ENCODE measurements at regions not wholly inside any gene's neighbourhood (a gene's known extent, or its start where the extent isn't known, plus 50 kb on each side); places are given as distances from the start of the nearest gene placed in this dataset.
"Not testable (repeated sequence)": the region's sequence is repeated elsewhere in the genome, so short reads cannot be mapped to it uniquely, and the experiment has no call there.

DNA sequence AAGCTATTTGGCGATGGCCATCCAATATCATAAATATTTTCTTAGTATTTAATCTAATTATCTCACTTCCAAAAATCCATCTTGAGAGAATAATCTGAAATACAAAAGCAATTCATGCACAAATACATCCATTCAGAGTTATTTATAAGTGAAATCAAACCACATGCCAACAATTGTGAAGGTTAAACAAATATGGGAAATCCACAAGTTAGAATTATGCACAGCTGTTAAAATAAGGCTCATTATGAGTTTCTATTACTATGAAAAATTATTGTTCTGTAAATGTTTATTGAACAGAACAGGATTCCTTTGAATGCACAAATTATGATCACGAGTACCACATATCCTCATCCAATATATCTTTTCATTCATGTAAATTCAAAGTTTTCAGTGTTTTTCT is 267.7 kb downstream of the PLOD2 start:
- no peak for DNase-seq

DNA sequence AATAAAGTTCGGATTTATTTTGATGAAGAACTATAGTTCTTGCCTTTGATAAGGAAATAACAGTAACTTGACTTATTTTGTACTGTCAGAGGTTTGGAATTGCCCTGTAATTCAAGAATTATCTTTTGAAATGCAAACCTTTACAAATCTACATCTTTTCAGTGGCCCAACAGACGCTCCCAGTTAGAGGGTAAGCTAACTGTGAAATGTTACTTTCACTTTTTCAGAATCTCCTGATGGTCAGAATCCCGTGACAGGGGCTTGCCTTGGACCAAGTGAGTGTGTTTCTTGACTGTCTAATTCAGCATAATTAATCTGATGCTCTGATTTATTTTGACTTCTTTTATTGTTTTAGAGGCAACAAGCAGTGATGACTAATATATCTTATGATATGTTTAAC is 262.5 kb downstream of the PLOD2 start:
- DNase-seq: no peak

DNA sequence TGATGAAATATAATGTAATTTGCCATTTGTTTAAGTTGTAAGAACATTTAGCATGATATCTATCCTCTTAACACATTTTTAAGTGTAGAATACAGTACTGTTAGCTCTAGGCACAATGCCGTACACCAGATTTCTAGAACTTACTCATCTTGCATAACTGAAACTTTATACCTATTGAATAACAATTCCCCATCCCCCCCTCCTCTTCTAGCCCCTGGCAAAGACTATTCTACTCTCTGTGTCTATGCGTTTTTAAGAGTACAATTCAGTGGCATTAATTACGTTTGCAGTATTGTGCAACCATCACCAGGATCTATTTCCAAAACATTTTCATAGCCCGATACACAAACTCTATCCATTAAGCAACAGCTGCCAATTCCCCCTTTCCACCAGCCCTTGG is 261.7 kb downstream of the PLOD2 start:
- DNase-seq: no peak

DNA sequence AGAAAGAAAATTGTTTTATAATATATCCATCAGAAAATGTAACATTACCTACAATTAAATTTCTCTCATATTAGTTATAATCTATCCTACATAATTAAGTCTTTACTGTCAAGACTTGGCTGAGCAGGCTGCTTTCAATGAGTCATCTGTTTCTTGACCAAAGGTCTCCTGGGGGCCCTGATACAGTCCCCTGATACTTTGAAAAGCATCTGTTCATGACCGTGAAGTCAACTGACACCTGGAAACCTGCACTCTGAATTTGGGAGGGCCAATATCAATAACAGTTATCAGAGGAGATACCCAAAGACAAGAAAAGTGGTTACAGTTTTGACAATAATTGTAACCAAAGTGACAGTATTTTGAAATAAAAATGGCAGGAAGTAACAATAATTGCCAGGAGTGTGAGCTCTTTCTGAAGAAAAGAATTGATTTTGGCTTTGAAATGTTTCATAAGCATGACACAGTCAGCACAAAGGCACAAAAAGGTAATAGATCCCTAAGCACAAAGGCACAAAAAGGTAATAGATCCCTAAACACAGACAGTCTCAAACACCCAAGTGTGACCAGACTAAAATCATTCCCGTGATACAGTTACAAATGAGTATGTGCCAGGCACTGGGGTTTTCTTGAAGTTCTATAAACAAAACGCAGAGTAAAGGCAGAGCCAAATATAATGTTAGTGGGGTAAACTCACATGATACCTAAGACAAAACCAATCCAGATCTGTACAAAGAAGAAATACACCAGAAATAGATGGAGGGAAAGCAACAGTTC is 260.7 kb downstream of the PLOD2 start:
- no peak for DNase-seq

DNA sequence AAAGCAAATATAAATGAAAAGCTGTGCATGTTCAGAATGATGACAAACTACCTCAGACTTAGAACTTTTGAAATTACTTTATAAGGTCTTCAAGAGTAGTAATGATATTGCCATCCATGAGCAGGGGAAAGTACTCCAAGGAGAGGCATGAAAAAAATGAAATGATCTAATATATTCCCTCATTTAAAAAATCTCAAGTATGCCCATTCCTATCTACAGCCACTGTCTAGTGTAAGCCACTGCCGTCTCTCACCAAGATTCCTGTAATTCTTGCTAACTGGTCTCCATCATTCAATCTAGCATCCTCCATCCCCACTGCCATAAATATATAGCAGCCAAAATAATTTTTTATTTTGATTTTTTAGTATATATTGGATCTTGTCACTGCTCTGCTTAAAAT is 258.8 kb downstream of the PLOD2 start:
- DNase-seq: no peak

DNA sequence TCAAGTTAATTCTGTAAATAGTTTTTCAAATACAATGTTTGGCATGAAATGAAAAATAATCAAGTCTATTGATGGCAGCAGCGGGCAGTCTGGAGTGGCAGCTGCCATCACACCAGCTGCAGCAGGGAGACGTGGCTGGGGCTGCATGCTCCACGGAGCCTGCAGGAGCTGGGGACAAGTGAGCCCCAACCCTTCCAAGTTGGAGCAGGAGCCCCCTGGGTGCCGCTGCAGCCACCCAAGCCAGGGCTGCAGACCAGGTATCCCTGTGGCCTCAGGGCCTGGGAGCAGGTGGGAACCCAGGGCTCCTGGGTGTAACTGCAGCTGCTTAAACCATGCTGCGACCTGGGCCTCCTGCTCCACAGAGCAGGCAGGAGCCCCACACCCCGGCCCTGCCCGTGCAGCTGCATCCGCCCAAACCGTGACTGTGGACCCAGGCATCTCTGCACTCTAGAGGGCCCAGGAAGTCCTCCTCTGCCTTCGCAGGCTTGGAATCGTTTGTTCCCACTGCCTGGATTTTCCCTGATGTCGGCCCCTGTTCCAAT is 257.4 kb downstream of the PLOD2 start:
- no peak for DNase-seq

DNA sequence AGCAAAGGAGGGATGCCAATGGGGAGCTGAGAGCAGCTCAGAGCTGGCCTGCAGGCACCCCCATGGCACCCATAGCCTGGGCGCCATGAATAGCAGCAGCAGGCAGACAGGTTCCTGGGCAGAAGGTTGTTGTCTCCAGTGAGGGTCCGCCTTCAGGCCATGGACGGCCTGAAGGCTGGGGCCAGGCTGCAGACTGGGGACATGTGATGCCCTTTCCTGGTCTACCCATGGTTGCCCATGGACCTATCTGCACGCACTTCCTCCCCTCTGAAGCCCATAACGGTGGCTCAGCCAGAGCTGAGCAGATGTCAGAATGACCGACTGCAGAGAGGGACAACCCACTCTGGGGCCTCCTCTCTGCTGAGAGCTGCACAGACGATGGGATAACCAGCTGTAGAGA is 256.8 kb downstream of the PLOD2 start:
- DNase-seq: no peak

DNA sequence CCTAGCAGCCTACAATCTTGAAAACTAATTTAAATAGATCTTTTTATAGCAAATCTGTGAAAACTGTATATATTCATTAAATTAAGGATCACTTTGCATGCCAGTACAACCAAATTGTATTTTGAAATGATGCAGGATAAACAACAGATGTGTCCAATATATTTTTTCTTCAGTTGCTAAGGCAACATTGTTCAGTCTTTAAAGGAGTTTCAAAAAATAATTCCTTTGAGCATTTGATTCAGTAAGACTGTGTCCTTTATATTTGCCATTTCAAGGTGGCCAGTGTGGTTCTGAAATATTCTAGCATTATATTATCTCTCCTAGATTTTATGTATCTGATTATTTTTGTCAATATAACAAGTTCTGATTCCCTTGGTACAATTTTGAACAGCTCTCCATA is 254.7 kb downstream of the PLOD2 start:
- DNase-seq: no peak

DNA sequence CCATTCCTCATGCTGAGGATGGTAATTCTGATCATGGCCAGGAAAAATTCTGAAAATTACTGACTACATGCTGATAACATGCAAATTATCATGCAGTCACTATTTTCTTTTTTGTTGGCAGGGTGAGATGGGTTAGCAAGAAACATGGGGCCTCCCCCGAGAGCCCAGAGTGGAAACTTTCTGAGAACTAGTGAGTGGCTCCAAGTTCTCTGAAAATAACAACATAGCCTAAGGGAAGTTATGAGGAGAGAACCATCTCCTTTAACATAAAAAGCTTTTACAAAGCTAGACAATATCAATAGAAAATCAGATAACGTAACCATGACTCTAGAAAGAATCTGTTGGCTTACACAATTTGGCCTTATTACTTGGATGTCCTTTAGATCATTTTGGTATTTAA is 254.2 kb downstream of the PLOD2 start:
- DNase-seq: no peak

DNA sequence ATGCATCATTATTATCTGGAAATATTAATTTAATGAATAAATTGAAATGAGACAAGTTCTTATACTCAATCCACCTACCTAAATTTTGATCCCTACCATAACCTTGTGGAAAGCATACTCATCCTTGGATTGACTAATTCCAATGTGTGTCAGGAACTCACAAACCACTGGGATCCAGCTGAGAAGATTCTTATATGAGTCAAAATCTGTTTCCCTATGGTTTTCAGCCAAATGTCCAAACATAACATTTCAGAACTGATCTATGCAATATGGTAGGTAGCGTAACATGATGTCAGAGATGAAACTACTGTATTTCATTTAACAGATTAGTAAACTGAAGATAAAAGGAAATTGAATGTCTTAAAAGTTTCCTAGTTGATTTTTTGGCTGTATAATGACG is 250.0 kb downstream of the PLOD2 start:
- DNase-seq: no peak

DNA sequence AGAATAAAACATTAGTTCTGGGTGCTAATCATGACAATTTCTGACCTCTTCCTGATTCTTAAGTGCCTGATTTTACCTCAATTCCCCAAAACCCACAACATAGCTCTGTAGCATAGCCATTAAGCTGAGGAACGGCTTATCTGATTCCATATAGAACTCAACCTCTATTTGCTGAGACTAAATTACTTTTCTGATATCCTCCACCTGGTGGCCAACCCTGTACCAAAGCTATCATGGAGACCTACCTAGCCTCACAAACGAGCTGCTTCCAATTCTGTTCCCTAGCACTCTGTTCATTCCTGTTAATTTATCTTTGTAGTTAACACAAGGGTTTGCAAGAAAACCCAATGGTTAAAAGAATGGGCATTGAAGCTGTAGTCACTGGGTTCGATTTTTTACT is 245.2 kb downstream of the PLOD2 start:
- DNase-seq: no peak

DNA sequence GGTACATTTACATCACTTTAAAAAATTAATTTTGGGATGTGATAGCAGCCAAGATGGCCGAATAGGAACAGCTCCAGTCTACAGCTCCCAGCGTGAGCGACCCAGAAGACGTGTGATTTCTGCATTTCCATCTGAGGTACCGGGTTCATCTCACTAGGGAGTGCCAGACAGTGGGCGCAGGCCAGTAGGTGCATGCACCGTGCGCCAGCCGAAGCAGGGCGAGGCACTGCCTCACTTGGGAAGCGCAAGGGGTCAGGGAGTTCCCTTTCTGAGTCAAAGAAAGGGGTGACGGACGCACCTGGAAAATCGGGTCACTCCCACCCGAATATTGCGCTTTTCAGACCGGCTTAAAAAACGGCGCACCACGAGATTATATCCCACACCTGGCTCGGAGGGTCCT is 233.2 kb downstream of the PLOD2 start:
- DNase-seq: not testable (repeated sequence)

DNA sequence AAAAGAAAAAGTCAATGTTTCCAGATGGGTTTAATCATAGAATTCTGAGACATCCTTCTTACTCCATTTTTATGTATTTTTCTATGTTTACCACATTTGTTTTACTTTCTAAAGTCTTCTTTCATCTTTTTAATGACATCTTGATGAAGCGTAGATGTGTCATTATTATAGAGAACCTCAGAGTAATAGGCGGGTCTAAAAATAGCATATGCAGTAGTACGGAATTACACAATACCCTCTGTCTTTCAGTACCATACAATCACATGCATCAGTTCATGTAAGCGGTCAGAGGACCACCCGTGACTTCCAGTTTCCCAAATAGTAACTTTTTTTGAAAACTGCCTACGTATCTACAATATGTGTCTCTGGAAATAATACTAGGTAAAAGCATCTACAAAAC is 224.0 kb downstream of the PLOD2 start:
- DNase-seq: no peak

DNA sequence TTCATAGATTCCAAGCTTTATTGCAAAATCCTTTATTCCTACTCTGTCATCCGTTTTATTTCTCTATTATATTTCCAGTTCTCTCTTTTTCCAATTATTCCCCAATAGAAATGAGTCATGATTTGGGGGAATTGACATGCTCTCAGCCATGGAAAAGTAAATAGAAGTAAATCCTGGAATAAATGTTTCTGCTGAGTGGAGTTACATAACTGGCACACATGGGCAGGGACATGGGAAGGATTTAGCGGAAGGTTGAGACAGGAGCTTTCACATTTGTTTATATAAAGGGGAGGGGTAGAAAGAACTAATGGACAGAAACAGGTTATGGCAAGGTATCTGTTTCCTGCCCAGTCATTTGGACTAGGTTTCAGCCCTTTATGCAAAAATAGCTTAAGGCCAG is 221.6 kb downstream of the PLOD2 start:
- no peak for DNase-seq

DNA sequence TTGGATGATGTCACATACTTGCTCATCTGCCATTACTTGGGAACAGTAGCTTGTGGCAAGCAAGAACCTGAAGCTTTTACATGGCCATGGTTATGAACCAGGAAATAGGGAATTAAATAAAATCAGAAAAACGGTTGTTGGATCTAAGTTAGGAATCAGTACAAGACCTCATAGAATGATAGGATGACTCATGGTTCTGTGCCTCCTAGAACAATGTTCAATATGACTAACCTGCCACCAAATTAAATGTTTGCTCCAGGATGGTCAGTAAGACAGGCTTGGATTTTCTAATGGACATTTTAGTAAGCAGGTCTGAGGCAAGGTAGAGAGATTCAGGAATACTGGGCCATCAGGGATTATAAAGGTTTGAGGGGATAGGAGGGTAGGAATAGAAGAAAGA is 218.9 kb downstream of the PLOD2 start:
- DNase-seq: no peak

DNA sequence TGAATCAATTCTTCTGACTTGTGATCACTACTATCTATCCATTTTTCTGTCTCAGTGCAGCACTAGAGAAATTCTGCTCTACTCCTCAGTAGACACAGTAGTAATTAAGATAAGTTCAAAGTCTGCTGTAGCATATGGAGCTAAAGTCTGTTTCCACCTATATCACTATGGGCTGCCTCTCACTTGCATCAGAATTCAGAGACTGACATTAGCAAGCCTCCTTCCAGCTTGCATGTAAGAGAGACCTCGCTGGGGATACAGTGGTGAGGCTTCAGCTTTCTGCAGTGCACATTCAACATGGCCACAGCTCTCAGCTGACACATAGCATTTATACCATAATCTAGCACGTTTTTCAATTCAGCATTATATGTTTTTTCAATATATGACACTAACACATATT is 217.0 kb downstream of the PLOD2 start:
- no peak for DNase-seq

DNA sequence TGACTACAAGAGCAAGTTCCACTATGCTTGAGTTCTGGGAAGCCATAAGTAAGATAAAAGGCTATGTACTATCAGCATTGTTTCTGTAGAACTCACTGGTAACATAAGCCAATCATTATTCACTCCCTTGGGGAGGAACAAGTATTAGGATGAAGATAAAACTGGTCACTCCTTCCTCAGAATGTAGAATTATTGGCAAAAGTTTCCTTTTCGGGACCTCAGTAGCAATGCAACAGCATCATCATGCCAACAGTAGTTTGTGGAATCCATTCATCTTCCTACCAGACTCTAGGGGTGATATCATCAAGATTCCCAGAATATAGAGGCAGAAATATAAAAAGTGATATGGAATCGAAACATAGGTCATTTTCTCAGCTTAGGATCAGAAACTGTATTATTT is 209.5 kb downstream of the PLOD2 start:
- DNase-seq: no peak

DNA sequence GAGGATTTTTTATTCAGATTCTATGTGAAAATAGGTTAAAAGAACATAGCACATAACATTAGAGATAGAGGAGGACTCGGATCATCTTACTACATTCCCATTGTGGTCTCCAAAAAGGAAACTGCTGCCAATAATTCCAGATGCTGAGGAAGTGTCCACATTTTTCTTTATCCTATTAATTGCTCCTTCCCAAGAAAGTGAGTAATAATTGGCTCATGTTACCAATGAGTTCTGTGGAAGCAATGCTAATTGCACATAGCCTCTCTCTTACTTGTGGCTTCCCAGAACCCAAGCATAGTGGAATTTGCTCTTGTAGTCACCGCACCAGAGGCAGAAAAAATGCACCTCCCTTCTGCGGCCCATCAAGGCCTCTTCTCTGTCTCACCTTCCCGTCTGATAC is 208.4 kb downstream of the PLOD2 start:
- no peak for DNase-seq

DNA sequence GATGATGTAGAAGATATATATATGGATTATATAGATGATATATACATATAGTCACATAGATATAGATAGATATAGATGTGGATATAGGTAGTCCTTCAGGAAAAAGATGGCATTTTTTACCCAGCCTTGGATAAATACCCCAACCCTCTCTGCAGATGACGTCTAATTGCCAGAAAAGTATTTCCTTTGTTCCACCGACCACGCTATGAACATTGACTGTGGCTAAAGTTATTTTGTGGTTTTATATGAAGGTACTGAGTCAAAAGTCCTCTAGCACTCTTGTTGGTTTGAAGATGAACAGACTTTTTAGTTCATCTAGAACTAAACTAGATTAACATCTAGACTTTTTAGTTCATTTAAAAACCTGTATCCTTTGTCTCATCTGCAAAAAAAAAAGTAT is 207.7 kb downstream of the PLOD2 start:
- DNase-seq: no peak

DNA sequence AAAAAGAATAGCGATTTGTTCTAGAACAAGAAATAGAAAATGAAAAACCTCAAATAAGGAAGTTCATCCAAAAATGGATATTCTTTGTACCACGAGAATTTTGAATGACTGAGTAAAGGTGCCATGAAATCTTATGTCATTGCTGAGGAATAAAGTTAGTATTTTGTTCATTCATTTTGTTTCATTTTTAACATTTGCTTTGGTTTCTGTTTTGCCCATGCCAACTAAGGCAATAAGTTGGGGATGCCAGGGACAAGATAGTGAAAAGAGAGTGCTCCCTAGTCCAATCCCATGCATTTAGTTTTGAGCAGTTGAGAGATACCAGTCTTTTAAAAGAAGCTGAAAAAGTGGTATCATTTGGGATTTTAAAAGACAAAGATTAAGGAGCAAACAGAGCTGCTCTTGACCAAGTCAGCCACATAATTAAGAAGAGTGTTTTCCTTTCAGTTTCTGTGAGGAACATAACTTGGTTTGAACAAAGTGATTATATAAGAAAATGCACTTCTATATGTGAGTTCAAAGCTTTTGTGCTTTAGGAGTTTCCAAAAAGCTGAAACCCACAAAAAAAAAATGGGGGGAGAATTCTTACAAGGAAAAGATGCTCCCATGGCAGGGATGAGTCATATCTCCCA is 201.4 kb downstream of the PLOD2 start:
- DNase-seq: no peak

DNA sequence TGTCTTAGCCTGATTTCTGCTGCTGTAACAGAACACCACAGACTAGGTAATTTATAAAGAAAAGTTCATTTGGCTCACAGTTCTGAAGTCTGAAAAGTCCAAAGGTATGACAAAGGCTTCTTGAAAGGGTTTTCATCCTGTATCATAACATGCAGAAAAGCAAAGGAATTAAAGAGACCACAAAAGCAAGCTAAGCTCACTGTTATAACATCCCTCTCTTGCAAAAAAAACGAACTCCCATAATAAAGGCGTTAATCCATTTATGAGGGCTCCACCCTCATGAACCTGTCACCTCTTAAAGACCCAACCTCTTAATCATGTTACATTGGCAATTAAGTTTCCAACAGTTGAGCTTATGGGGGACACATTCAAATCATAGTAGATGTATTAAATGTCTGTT is 197.9 kb downstream of the PLOD2 start:
- no peak for DNase-seq

DNA sequence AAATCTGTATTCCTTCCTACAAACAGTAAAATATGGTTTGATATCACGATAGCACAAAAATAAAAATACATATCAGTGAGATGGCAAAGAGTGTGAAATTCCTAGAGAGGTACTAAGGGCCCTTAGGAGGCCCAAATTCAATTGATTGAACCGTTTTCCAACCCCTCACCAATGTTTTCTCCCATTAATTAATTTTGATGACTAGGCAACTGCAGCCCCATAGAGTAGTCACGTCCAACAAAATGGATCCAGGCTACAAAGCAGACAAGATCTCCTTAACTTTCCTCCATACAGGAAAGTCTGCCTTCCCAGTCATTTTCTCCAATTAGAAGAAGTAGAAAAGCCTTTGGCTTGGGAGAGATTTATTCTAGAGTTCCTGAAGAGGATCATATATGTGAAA is 193.9 kb downstream of the PLOD2 start:
- DNase-seq: no peak

DNA sequence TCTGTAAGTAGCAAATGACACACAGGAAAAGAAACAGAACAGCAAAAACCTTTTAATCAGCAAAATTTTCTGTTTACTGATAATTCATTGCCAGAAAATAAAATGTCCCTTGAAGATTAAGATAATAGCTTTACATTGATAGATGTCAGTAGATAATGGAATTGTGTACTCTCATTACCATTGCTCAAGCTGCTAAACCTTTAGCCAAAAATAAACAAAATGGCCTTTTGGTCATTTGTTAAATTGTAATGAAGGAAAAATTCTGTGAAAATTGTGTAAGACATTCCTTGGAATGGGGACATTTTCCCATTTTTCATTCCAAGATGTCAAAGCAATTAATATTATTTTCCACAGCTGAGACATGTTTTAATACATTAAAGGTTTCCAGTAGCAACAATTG is 189.8 kb downstream of the PLOD2 start:
- DNase-seq: no peak

DNA sequence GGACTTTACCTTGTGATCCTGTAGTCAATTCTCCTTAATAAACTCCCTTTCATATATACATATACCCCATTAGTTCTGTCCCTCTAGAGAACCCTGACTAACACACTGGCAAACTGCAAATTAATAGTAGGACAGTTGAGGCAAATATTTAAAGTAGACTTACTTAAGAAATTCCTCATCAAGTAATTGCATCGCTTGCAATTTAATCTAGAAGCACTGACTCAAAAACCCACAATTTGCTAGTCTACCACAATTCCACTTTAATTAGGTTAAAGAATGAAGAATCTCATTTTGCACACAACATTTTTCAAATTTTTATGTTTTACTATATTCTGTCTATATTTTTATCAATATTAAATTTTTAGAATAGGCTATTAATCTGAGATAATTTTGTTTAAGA is 188.1 kb downstream of the PLOD2 start:
- no peak for DNase-seq

DNA sequence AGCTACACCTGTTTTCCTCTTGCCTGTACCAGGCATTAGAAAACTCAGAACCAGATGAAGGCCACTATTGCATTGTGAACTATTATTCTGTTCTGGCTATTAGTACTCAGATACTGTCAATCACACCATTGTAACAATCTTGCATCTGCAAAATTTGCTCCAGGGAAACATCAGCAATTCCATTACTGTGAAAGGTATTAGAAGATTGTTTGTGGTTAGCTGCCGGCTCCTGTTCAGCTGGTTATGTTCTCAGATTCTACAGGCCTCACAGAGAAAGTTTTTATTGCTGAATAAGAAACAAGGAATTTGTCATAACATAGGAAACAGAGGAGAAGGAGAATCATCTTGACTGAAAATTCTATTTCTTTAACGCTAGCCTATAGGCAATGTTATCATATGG is 179.9 kb downstream of the PLOD2 start:
- no peak for DNase-seq
